Peyer's patch (tissue), 4 donors: ENCODE measurements at regions not wholly inside any gene's neighbourhood (a gene's known extent, or its start where the extent isn't known, plus 50 kb on each side); places are given as distances from the start of the nearest gene placed in this dataset.

ENCODE experiments used
- POLR2A ChIP-seq, 2 donors: fragments of 450-650 bp; IDR thresholded peaks; one replicate each; pipeline ENCODE4 v1.5.1; 2017; ENCODE audit warnings: antibody characterized with exemption in 2 of 2, mild to moderate bottlenecking in 2 of 2, moderate library complexity in 2 of 2
- TF ChIP-seq, protein P1 (sequence below), 6 experiments: fragments of 450-650 bp in 4 of 6; fragments of 200-600 bp in 2 of 6; sonication (generic) in 1 of 6; IDR thresholded peaks; one replicate each; pipeline ENCODE4 v1.5.1; 2017 to 2019; ENCODE audit warnings: antibody characterized with exemption in 6 of 6, mild to moderate bottlenecking in 3 of 6, moderate library complexity in 1 of 6

DNA sequence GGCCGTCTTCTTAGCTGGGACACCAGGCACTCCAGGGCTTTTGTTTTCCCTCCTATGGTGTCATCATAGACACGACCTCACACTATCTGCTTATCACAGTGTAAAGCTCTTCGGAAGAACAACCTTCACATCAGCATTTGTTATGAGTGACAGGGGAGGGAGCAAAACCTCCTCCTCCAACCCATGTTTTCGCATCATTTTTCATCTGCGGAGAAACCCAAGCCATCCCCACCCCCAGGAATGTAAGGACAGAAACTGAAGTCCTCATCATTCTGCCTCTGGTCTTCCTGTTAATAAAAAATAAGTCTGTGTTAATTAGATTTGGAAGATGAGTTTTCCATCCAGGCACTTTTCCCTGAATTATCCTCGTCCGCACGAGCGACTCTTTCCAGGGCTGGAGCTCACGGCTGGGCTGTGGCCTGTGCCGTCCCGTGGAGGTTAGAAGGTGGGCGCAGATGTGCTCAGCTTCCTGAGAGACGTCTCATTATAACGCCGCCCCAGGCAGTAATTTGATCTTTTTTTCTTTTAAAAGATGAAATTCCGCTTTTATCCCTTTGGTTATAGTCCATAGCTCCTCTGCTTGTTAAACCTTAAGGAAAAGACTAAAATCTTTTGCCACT is 101.6 kb upstream of the TMEM18 start:
- TF ChIP-seq, protein P1, sequence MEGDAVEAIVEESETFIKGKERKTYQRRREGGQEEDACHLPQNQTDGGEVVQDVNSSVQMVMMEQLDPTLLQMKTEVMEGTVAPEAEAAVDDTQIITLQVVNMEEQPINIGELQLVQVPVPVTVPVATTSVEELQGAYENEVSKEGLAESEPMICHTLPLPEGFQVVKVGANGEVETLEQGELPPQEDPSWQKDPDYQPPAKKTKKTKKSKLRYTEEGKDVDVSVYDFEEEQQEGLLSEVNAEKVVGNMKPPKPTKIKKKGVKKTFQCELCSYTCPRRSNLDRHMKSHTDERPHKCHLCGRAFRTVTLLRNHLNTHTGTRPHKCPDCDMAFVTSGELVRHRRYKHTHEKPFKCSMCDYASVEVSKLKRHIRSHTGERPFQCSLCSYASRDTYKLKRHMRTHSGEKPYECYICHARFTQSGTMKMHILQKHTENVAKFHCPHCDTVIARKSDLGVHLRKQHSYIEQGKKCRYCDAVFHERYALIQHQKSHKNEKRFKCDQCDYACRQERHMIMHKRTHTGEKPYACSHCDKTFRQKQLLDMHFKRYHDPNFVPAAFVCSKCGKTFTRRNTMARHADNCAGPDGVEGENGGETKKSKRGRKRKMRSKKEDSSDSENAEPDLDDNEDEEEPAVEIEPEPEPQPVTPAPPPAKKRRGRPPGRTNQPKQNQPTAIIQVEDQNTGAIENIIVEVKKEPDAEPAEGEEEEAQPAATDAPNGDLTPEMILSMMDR (IDR thresholded peaks at IDR 0.05), result no peak
- TF ChIP-seq POLR2A (IDR thresholded peaks at IDR 0.05), result no peak
